ENCODE measurements at regions not wholly inside any gene's neighbourhood (a gene's known extent, or its start where the extent isn't known, plus 50 kb on each side); places are given as distances from the start of the nearest gene placed in this dataset.

- Histone ChIP-seq H3K27ac (ENCODE audit: low read length) (no peak overlapping the region), H3K4me1 (ENCODE audit: control insufficient read depth, insufficient read depth, low read length) (no peaks in the 10 kb centered on the region), H3K27me3 (ENCODE audit: control insufficient read depth, insufficient read depth, low read length) (no peaks in the 10 kb centered on the region), H3K4me3 (ENCODE audit: low read length) (no peak overlapping the region), H3K36me3 (ENCODE audit: control insufficient read depth, insufficient read depth, low read length) (no peaks in the 10 kb centered on the region), H3K9me3 (replicated peaks; ENCODE audit: control insufficient read depth, low read depth, low read length) (no peaks in the 10 kb centered on the region)
- DNase-seq = no peak
These were observed 329.8 kb downstream of the KLF5 start for GRCh38 chr13:73388586-73388985.

GRCh38 chr13:73387318-73387717 is 328.5 kb downstream of the KLF5 start:
- DNase-seq = no peak
- Histone ChIP-seq H3K4me3 (ENCODE audit: low read length) (no peak overlapping the region), H3K4me1 (ENCODE audit: control insufficient read depth, insufficient read depth, low read length) (no peaks in the 10 kb centered on the region), H3K27me3 (ENCODE audit: control insufficient read depth, insufficient read depth, low read length) (no peaks in the 10 kb centered on the region), H3K9me3 (replicated peaks; ENCODE audit: control insufficient read depth, low read depth, low read length) (no peaks in the 10 kb centered on the region), H3K27ac (ENCODE audit: low read length) (no peak overlapping the region), H3K36me3 (ENCODE audit: control insufficient read depth, insufficient read depth, low read length) (no peaks in the 10 kb centered on the region)
- 96% methylated on average over 3 of the region's 6 CpGs for WGBS (ENCODE audit: insufficient coverage)

- H3K4me3 ChIP-seq (ENCODE audit: low read length) = no peak overlapping the region
- H3K27me3 ChIP-seq (ENCODE audit: control insufficient read depth, insufficient read depth, low read length) = no peaks in the 10 kb centered on the region
- no peak for DNase-seq
- no peak overlapping the region for H3K27ac ChIP-seq (ENCODE audit: low read length)
- H3K36me3 ChIP-seq (ENCODE audit: control insufficient read depth, insufficient read depth, low read length) = no peaks in the 10 kb centered on the region
- no peaks in the 10 kb centered on the region for H3K9me3 ChIP-seq (replicated peaks; ENCODE audit: control insufficient read depth, low read depth, low read length)
- H3K4me1 ChIP-seq (ENCODE audit: control insufficient read depth, insufficient read depth, low read length) = no peaks in the 10 kb centered on the region
These were observed 327.0 kb downstream of the KLF5 start for GRCh38 chr13:73385848-73386247.

- Histone ChIP-seq H3K9me3 (replicated peaks; ENCODE audit: control insufficient read depth, low read depth, low read length) (no peaks in the 10 kb centered on the region), H3K27me3 (ENCODE audit: control insufficient read depth, insufficient read depth, low read length) (no peaks in the 10 kb centered on the region), H3K4me3 (ENCODE audit: low read length) (no peak overlapping the region), H3K27ac (ENCODE audit: low read length) (no peak overlapping the region), H3K36me3 (ENCODE audit: control insufficient read depth, insufficient read depth, low read length) (no peaks in the 10 kb centered on the region), H3K4me1 (ENCODE audit: control insufficient read depth, insufficient read depth, low read length) (no peaks in the 10 kb centered on the region)
- 87% methylated on average over 3 of the region's 5 CpGs for WGBS (ENCODE audit: insufficient coverage)
- no peak for DNase-seq
These were observed 314.1 kb downstream of the KLF5 start for GRCh38 chr13:73372666-73373627.

GRCh38 chr13:73370066-73370465 is 311.3 kb downstream of the KLF5 start:
- WGBS (ENCODE audit: insufficient coverage) = 67% methylated on average over 1 of the region's 3 CpGs
- no peaks in the 10 kb centered on the region for H3K27me3 ChIP-seq (ENCODE audit: control insufficient read depth, insufficient read depth, low read length)
- H3K4me1 ChIP-seq (ENCODE audit: control insufficient read depth, insufficient read depth, low read length) = no peaks in the 10 kb centered on the region

GRCh38 chr13:73369095-73369494 is 310.3 kb downstream of the KLF5 start:
- Histone ChIP-seq H3K9me3 (replicated peaks; ENCODE audit: control insufficient read depth, low read depth, low read length) (no peaks in the 10 kb centered on the region), H3K4me1 (ENCODE audit: control insufficient read depth, insufficient read depth, low read length) (no peaks in the 10 kb centered on the region), H3K4me3 (ENCODE audit: low read length) (no peak overlapping the region), H3K36me3 (ENCODE audit: control insufficient read depth, insufficient read depth, low read length) (no peaks in the 10 kb centered on the region), H3K27ac (ENCODE audit: low read length) (no peak overlapping the region), H3K27me3 (ENCODE audit: control insufficient read depth, insufficient read depth, low read length) (no peaks in the 10 kb centered on the region)
- WGBS (ENCODE audit: insufficient coverage) = 92% methylated on average over 2 of the region's 2 CpGs
- DNase-seq = no peak

More at GRCh38 chr13:73370066-73370465, 311.3 kb downstream of the KLF5 start:
- Histone ChIP-seq H3K4me3 (ENCODE audit: low read length) (no peak overlapping the region), H3K9me3 (replicated peaks; ENCODE audit: control insufficient read depth, low read depth, low read length) (no peaks in the 10 kb centered on the region), H3K36me3 (ENCODE audit: control insufficient read depth, insufficient read depth, low read length) (no peaks in the 10 kb centered on the region), H3K27ac (ENCODE audit: low read length) (no peak overlapping the region)
- no peak for DNase-seq

GRCh38 chr13:73368608-73369007 is 309.8 kb downstream of the KLF5 start:
- Histone ChIP-seq H3K36me3 (ENCODE audit: control insufficient read depth, insufficient read depth, low read length) (no peaks in the 10 kb centered on the region), H3K4me3 (ENCODE audit: low read length) (no peak overlapping the region), H3K9me3 (replicated peaks; ENCODE audit: control insufficient read depth, low read depth, low read length) (no peaks in the 10 kb centered on the region), H3K27me3 (ENCODE audit: control insufficient read depth, insufficient read depth, low read length) (no peaks in the 10 kb centered on the region), H3K4me1 (ENCODE audit: control insufficient read depth, insufficient read depth, low read length) (no peaks in the 10 kb centered on the region), H3K27ac (ENCODE audit: low read length) (no peak overlapping the region)
- no peak for DNase-seq
- 100% methylated on average over 1 of the region's 5 CpGs for WGBS (ENCODE audit: insufficient coverage)

- Histone ChIP-seq H3K27me3 (ENCODE audit: control insufficient read depth, insufficient read depth, low read length) (no peaks in the 10 kb centered on the region), H3K36me3 (ENCODE audit: control insufficient read depth, insufficient read depth, low read length) (no peaks in the 10 kb centered on the region), H3K27ac (ENCODE audit: low read length) (no peak overlapping the region), H3K4me3 (ENCODE audit: low read length) (no peak overlapping the region), H3K4me1 (ENCODE audit: control insufficient read depth, insufficient read depth, low read length) (no peaks in the 10 kb centered on the region), H3K9me3 (replicated peaks; ENCODE audit: control insufficient read depth, low read depth, low read length) (no peaks in the 10 kb centered on the region)
- no peak for DNase-seq
- 50% methylated on average over 1 of the region's 5 CpGs for WGBS (ENCODE audit: insufficient coverage)
These were observed 309.1 kb downstream of the KLF5 start for GRCh38 chr13:73367886-73368285.

- H3K27ac ChIP-seq (ENCODE audit: low read length) = no peak overlapping the region
- no peak for DNase-seq
- H3K9me3 ChIP-seq (replicated peaks; ENCODE audit: control insufficient read depth, low read depth, low read length) = no peaks in the 10 kb centered on the region
- H3K36me3 ChIP-seq (ENCODE audit: control insufficient read depth, insufficient read depth, low read length) = no peaks in the 10 kb centered on the region
- WGBS (ENCODE audit: insufficient coverage) = 89% methylated on average over 1 of the region's 3 CpGs
- no peaks in the 10 kb centered on the region for H3K4me1 ChIP-seq (ENCODE audit: control insufficient read depth, insufficient read depth, low read length)
- H3K4me3 ChIP-seq (ENCODE audit: low read length) = no peak overlapping the region
- H3K27me3 ChIP-seq (ENCODE audit: control insufficient read depth, insufficient read depth, low read length) = no peaks in the 10 kb centered on the region
These were observed 307.4 kb downstream of the KLF5 start for GRCh38 chr13:73366241-73366640.

GRCh38 chr13:73365681-73366080 is 306.9 kb downstream of the KLF5 start:
- Histone ChIP-seq H3K27me3 (ENCODE audit: control insufficient read depth, insufficient read depth, low read length) (no peaks in the 10 kb centered on the region), H3K27ac (ENCODE audit: low read length) (no peak overlapping the region), H3K36me3 (ENCODE audit: control insufficient read depth, insufficient read depth, low read length) (no peaks in the 10 kb centered on the region), H3K9me3 (replicated peaks; ENCODE audit: control insufficient read depth, low read depth, low read length) (no peaks in the 10 kb centered on the region), H3K4me1 (ENCODE audit: control insufficient read depth, insufficient read depth, low read length) (no peaks in the 10 kb centered on the region), H3K4me3 (ENCODE audit: low read length) (no peak overlapping the region)
- no peak for DNase-seq
- WGBS (ENCODE audit: insufficient coverage) = no CpG with 5 or more reads among the region's 4 CpGs

All from muscle of leg (tissue), 3 donors.